K562 (cell line): ENCODE measurements at regions not wholly inside any gene's neighbourhood (a gene's known extent, or its start where the extent isn't known, plus 50 kb on each side); places are given as distances from the start of the nearest gene placed in this dataset.

ENCODE experiments used
- CBFB ChIP-seq: sonication (generic); formaldehyde crosslinking; IDR thresholded peaks from 2 replicates; pipeline ENCODE4 v1.4.0; 2020; ENCODE audit warnings: mild to moderate bottlenecking, missing genetic modification reagents
- CEBPB ChIP-seq: fragments of 450-650 bp; IDR thresholded peaks from 2 replicates; pipeline ENCODE4 v1.6.1; 2016; ENCODE audit warnings: missing genetic modification characterization, missing compliant biosample characterization
- ELF2 ChIP-seq: fragments of 250-450 bp; sonication (Bioruptor Pico); IDR thresholded peaks from 2 replicates; pipeline ENCODE4 v1.5.0; 2021; ENCODE audit warnings: mild to moderate bottlenecking
- HDGF ChIP-seq: fragments of 450-650 bp; IDR thresholded peaks from 2 replicates; pipeline ENCODE4 v1.6.1; 2016
- KDM2B ChIP-seq: fragments of 250-450 bp; sonication (Bioruptor Pico); IDR thresholded peaks from 2 replicates; pipeline ENCODE4 v1.8.0; 2021; ENCODE audit warnings: mild to moderate bottlenecking, moderate library complexity
- PCBP1 ChIP-seq: fragments of 200-400 bp; formaldehyde crosslinking; IDR thresholded peaks from 2 replicates; pipeline ENCODE4 v1.6.1; 2018; ENCODE audit warnings: mild to moderate bottlenecking, low read depth, low read length; ENCODE audit not compliant: poor library complexity, severe bottlenecking
- PRMT5 ChIP-seq: sonication (generic); formaldehyde crosslinking; IDR thresholded peaks from 2 replicates; pipeline ENCODE4 v1.5.0; 2020; ENCODE audit warnings: missing genetic modification reagents
- RBFOX2 ChIP-seq: fragments of 200-400 bp; formaldehyde crosslinking; IDR thresholded peaks from 2 replicates; pipeline ENCODE4 v1.6.1; 2017; ENCODE audit warnings: low read depth, mild to moderate bottlenecking, low read length, moderate library complexity
- REST ChIP-seq, 2 experiments: fragments of 450-650 bp; formaldehyde crosslinking in 1 of 2; IDR thresholded peaks; 2 replicates each; pipeline versions ENCODE4 v1.4.0 to v1.6.1; 2014 to 2020; ENCODE audit warnings: mild to moderate bottlenecking in 2 of 2, borderline replicate concordance in 1 of 2, low read depth in 1 of 2
- SFPQ ChIP-seq: fragments of 200-400 bp; formaldehyde crosslinking; IDR thresholded peaks from 2 replicates; pipeline ENCODE4 v1.6.1; 2017; ENCODE audit warnings: mild to moderate bottlenecking, low read depth, low read length, moderate library complexity
- XRCC4 ChIP-seq: IDR thresholded peaks from one replicate; pipeline ENCODE4 v1.6.1; 2011; ENCODE audit not compliant: insufficient read depth, insufficient read length; ENCODE audit errors: extremely low read depth
- ZBTB33 ChIP-seq: sonication (generic); formaldehyde crosslinking; IDR thresholded peaks from 2 replicates; pipeline ENCODE4 v1.8.1; 2023; ENCODE audit warnings: mild to moderate bottlenecking, missing genetic modification reagents
- ZKSCAN3 ChIP-seq: fragments of 250-450 bp; sonication (Bioruptor Pico); IDR thresholded peaks from 2 replicates; pipeline ENCODE4 v1.4.0; 2020
- ZNF165 ChIP-seq: fragments of 250-450 bp; sonication (Bioruptor Pico); IDR thresholded peaks from 2 replicates; pipeline ENCODE4 v1.4.0; 2020; ENCODE audit warnings: borderline replicate concordance
- ZSCAN29 ChIP-seq: fragments of 450-650 bp; IDR thresholded peaks from 2 replicates; pipeline ENCODE4 v1.6.1; 2017

- TF ChIP-seq KDM2B (no peak), PRMT5 (CRISPR knock-in tag) (no peak), ZKSCAN3 (CRISPR knock-in tag) (no peak), XRCC4 (no peak), CEBPB (tag) (no peak), ELF2 (CRISPR knock-in tag) (no peak), CBFB (CRISPR knock-in tag) (no peak), ZBTB33 (CRISPR knock-in tag) (no peak), ZSCAN29 (no peak), SFPQ (no peak), RBFOX2 (no peak), ZNF165 (CRISPR knock-in tag) (no peak), PCBP1 (no peak), HDGF (no peak), REST (IDR thresholded peaks at IDR 0.05; ENCODE audit: borderline replicate concordance) (peak; percentile 71), REST (CRISPR knock-in tag; IDR thresholded peaks at IDR 0.05; ENCODE audit: low read depth) (no peak)
Observed at GRCh38 chr14:55864890-55865655, 253.1 kb upstream of the PELI2 start (continued).
